VCaP (cell line): ENCODE measurements at regions not wholly inside any gene's neighbourhood (a gene's known extent, or its start where the extent isn't known, plus 50 kb on each side); places are given as distances from the start of the nearest gene placed in this dataset.

Experiments
- H3K27ac ChIP-seq: fragments of 450-650 bp; 2 replicates; pipeline ENCODE4 v1.5.1; 2017
- TF ChIP-seq, protein P1 (sequence below): fragments of 450-650 bp; conservative IDR thresholded peaks from 2 replicates; pipeline ENCODE4 v1.5.1; 2017; ENCODE audit warnings: mild to moderate bottlenecking, moderate library complexity

DNA sequence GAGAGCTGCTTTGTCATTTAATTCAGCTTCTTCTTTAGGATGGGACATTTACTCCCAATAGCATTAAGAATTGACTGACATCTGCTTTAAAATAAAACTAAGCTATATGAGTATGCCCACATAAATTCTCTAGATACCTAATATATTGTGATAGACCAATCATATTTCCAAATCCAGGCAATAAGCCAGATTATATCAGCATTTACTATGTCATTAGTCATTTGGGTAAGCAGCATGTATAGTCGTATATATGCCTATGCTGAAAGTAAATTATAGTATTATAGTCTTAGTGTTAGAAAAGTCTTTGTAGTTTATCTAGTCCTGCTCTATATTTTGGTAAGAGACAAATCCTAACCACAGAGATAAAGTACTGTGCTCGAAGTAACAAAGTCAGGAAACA lies 958.1 kb downstream of the KCNJ2 start:
- TF ChIP-seq, protein P1, sequence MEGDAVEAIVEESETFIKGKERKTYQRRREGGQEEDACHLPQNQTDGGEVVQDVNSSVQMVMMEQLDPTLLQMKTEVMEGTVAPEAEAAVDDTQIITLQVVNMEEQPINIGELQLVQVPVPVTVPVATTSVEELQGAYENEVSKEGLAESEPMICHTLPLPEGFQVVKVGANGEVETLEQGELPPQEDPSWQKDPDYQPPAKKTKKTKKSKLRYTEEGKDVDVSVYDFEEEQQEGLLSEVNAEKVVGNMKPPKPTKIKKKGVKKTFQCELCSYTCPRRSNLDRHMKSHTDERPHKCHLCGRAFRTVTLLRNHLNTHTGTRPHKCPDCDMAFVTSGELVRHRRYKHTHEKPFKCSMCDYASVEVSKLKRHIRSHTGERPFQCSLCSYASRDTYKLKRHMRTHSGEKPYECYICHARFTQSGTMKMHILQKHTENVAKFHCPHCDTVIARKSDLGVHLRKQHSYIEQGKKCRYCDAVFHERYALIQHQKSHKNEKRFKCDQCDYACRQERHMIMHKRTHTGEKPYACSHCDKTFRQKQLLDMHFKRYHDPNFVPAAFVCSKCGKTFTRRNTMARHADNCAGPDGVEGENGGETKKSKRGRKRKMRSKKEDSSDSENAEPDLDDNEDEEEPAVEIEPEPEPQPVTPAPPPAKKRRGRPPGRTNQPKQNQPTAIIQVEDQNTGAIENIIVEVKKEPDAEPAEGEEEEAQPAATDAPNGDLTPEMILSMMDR, result no peak
- no peak overlapping the region for H3K27ac ChIP-seq

- TF ChIP-seq, protein P1, result no peak
- H3K27ac ChIP-seq, result no peak overlapping the region
Measured at GRCh38 chr17:71142333-71142732, 973.0 kb downstream of the KCNJ2 start.

DNA sequence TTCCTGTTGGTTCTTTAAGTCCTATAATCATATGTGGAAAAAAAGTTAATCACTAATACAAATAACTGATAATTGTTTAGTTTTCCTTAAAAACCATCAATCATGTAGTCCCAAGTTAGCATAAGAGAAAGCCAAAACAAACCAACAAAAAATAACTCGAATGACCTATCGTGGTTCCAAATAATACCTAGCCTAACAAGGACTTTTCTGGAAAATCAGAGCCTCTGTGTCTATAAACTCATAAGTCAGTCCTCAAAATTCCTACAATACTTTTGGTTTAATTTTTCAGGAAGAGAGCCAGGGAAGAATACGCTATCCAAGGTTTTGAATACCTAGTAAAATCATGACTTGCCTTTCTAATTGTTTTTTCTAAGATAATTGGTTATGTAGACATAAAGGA lies 975.3 kb upstream of the SOX9 start:
- no peak overlapping the region for H3K27ac ChIP-seq
- TF ChIP-seq, protein P1, result no peak

- TF ChIP-seq, protein P1, result no peak
- H3K27ac ChIP-seq, result no peak overlapping the region
Measured at GRCh38 chr17:71147906-71148305, 972.9 kb upstream of the SOX9 start.

- no peak overlapping the region for H3K27ac ChIP-seq
- TF ChIP-seq, protein P1, result no peak
Measured at GRCh38 chr17:71149607-71150006, 971.2 kb upstream of the SOX9 start.

DNA sequence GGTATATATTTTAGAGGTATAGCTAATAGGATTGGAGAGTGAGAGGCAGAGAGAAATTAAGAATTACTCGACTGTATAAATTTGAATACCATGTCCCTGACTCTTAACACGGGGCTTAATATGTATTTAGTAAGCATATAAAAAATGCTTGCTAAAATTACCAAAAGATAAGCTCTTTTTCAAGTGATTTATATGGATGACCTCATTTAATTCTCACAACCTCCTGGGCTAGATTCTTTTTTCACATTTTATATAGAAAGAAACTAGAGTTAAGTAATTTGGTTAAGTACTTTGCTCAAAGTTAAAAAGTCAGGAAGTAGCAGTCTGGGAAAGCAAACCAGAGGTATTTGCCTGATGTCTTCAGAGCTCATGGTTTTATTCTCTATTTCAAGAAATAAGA lies 963.5 kb upstream of the SOX9 start:
- TF ChIP-seq, protein P1, result no peak
- no peak overlapping the region for H3K27ac ChIP-seq

GRCh38 chr17:71158437-71158836 lies 962.4 kb upstream of the SOX9 start:
- no peak overlapping the region for H3K27ac ChIP-seq
- TF ChIP-seq, protein P1, result no peak
